Fibroblast of peridontal ligament (primary cell): ENCODE measurements at regions not wholly inside any gene's neighbourhood (a gene's known extent, or its start where the extent isn't known, plus 50 kb on each side); places are given as distances from the start of the nearest gene placed in this dataset.
"Not testable (repeated sequence)": the region's sequence is repeated elsewhere in the genome, so short reads cannot be mapped to it uniquely, and the experiment has no call there.

Source experiments
- DNase-seq: peaks from one replicate; pipeline ENCODE4 v3.0.0-alpha.2; 2010; ENCODE audit errors: extremely low read depth

DNA sequence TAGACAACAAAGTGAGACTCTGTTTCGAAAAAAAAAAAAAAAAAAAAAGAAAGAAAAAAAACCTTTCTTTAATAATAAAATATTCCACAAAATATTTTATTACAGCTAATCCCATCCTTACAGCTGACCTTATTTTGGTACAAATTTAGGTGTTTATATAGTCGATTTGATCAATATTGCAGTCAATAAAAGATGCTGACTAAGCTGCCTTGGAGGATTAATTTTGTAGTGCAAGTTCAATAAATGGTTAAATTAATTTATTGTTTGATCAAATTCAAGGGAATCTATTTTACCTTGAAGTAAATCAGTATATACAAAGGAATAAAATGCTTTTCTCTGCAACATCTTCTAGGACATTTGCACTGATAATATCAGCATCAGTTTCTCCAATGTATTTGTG, 1764.3 kb downstream of the NCAM2 start:
- no peak for DNase-seq

DNA sequence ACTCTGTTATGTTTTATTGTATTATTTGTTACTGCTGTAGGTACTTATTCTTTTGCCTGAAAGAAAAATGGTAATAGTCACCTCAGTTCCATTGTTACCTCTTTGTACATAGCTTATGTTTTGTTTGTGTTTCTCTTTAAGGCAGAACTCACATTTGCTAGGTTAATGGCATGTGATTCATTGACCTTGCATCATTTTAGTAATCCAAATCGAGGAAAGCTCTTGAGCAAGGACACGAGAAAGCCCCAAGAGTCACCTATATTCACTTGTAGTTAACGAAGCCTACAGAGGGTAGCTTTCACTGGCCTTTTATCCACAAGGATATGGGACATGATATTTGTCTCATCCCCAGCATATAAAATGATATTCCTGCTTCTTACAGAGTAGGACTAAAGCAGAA, 1765.2 kb downstream of the NCAM2 start:
- DNase-seq = no peak

DNA sequence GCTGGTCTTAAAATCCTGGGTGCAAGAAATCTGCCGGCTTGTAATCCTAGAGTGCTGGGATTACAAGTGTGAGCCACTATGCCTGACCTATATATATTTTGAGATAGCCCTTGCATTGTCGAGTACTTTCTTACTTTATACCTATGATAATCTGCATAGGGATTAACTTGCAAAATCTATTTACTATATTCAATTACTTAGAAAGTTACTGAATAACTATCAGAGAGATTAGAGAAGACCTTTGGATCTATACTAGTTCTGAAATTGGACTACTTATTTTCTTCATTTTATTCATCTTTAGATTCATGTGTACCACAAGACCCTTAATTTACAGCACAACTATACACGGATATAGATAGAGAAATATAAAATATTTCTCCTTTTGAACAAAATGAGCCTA, 1766.0 kb downstream of the NCAM2 start:
- no peak for DNase-seq

DNA sequence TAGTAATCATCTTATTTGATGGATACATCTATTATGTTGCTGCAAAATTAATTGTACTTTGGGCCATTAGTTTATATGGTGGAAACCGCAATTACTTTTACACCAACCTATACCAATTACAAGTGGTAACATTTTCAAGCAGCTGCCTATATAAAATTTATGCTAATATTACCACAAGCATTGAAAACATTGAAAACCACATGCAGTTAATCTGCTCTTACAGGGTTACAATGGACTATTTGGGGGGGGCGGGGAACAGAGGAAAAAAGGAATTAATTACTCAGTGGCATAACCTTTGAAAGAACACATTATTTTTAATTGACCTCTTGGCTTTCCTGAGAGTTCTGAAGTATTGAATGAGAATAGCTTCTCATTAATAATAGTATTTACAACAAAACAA, 1793.2 kb downstream of the NCAM2 start:
- DNase-seq = no peak

DNA sequence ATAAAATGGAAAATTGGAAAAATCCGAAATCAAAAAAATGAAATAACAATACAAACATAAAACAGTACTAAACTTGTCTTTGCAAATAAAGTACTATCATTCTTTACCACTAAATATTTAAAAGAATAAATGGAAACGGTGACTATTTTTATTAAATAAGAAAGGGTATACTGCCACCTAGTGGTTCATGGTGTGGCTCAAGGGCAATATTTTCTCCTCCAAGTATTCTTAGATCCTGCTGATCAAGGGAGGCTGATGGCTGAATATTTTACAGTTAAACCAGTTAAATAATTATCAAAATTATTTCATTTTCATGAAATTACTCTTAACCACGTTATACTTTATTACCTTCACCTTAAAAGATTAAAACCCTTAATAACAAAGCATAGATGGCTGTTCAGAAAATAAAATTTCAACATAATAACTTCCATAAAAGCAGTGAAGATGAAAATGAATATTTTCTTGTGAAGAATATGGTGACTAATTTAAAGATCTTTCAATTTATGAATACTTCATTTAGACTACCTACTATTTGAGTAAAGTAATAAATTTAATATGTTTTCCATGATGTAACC, 1793.9 kb downstream of the NCAM2 start:
- peak; percentile 66 for DNase-seq

DNA sequence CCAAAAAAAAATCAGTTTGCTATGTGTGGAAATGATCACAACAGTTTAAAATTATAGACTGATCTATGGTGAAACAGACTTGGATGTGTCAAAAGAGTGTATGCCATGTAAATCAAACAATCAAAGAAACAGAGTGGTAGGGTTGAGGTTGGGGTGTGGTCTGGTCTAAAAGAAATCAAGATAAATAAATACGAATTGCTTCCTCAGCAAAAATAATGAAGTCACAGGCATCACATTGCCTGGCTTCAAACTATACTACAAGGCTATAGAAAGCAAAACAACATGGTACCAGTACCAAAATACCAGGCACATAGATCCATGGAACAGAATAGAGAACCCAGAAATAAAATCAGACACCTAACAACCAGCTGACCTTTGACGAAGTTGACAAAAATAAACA, 1796.9 kb downstream of the NCAM2 start:
- no peak for DNase-seq

DNA sequence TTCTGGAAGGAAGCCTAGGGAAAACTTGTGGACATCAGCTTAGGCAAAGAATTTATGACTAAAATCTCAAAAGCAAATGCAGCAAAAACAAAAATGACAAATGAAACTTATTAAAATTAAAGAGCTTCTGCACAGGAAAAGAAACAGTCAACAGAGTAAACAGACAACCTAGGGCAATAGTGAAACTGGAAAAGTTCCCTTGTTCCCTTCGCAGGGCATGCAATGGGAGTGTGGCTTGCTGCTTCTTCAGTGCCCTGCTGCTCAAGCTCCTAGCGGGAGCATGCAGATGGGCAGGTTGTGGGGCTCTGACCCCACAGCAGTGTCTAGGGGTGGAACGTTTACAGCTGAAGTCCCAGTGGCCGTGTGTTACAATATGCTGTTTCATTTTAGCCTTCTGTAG, 1797.4 kb downstream of the NCAM2 start:
- no peak for DNase-seq

DNA sequence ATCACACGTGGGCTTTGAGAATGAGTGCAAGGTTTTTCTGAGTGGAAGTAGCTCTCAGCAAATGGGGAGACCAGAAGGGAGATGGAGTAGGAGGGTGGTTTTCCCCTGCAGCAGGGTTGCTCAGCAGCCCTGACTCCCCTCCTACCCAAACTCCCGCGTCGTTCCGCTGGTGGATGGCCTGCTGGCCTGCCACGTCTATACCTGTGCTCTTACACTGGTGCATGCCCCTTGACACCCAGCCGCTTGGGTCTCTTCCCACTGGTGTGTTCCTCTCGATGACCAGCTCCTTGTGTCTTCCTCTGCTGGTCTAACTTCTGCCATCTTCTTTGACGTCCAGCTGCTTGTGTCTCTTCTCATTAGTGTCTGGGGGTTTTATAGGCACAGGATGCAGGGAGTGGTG, 1797.9 kb downstream of the NCAM2 start:
- no peak for DNase-seq

DNA sequence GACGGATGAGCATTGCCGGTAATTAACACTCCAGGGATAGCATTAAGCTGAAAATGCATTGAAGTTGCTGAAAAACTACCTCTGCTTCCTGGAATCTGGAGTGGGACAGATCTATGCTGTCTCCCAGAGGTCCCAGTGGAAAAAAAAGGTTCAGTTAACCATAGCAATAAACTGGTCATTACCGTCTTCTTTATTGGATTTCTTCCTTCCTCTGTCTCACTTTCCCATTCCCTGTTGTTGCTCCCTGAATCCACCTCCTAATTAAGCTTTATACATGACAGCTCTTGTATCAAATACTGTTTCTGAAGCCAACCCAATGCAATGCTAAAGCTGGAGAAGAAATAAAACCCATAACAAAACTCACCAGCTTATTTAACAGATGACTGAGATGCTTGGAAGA, 1805.9 kb downstream of the NCAM2 start:
- no peak for DNase-seq

DNA sequence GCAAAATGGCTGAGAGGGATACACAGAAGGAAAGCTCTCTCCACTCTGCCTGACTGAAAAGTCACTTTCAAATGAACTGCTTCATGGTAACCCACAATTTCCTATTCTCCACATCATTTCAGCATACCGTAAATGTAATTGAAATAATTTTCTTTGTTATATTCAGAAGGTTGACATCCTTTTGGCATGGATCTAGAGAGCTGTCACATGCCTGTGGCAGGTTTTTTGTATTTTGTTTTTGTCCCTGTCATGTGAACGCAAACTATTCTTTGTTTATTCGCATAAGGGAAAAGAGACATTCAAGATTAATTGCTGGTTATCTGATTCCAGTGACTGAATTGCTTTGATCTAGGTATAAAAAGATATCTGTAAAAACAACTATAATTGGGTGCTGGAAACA, 1808.1 kb downstream of the NCAM2 start:
- DNase-seq = no peak

DNA sequence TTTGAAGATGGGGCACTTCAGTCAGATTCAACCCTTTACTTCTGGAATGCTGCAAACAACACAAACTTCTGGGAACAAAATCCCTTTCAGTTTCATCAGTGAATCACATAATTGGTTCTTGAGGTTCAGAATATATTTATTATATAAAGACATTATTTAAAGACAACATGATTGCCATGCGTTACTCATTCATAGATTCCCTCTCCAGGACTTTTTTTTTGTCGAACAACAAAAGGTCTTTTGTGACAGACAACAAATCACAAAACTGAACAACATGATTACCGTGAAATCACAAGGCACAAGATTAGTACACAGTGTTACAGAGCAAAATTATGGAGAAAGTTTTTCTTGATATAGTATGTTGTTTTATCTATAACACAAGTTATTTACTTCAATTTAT, 1815.0 kb downstream of the NCAM2 start:
- DNase-seq = no peak

DNA sequence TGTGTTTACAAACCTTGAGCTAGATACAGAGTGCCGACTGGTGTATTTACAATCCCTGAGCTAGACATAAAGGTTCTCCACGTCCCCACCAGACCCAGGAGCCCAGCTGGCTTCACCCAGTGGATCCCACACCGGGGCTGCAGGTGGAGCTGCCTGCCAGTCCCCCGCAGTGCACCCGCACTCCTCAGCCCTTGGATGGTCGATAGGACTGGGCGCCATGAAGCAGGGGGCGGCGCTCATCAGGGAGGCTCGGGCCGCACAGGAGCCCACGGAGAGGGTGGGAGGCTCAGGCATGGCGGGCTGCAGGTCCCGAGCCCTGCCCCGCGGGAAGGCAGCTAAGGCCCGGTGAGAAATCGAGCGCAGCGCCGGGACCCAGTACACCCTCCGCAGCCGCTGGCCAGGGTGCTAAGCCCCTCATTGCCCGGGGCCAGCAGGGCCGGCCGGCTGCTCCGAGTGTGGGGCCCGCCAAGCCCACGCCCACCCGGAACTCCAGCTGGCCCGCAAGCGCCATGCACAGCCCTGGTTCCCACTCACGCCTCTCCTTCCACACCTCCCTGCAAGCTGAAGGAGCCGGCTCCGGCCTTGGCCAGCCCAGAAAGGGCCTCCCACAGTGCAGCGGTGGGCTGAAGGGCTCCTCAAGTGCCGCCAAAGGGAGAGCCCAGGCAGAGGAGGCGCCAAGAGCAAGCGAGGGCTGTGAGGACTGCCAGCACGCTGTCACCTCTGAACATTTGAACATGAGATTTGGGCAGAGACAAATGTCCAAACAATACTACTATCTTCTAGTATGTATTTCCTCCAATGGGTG, 1820.7 kb downstream of the NCAM2 start:
- not testable (repeated sequence) for DNase-seq

DNA sequence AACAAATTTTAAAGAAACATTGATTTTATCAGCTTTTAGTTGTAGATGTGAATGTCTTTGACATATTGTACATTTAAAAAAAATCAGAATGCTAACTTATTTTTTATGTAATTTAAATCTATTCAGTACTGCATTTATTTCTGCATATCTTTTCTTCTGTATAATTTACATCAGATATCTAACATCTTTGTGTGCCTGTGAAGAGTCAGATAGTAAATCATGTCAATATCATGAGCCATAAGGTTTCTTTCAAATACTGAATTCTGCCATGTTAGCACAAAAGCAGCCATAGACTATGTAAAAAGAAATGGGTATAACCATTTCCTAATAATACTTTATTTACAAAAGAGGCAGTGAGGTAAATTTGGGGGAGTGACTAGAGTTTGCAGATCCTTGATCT, 1829.2 kb downstream of the NCAM2 start:
- no peak for DNase-seq

DNA sequence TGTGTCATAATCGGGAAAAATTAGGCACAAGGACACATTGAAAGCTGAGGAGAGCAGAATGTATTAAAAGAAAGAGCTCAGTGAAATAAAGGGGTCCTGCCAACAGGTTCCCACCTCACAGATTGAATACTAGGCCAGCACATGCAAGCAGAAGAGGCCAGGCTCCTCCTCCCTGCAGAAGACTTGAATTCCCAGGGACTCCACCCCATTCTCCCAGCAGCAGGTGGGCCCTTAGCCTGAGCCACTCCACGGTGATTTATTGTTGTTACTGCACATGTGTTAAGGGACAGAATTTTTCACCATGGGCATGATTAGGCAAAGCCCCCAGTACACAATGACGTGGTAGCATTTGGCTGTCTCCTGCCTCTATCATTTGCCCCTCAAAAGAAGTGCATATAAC, 1844.7 kb downstream of the NCAM2 start:
- DNase-seq = no peak

DNA sequence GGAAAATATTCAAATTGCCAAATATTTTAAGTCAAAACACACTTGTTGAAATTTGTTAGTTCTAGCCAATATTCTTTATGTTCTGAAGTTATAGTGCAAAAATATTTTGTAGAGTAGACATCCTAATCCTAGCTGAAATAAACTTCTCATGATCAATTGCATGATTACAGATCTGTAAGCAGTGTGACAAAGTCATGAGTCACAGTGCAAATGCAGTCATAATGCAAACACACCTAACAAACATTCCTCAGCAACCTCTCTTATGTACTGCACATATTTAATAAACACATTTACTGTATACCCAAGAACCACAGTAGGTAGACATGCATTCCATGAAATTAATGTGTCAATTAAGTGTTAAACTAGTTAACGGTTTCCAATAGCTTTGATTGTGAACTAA, 1857.4 kb downstream of the NCAM2 start:
- DNase-seq = no peak

DNA sequence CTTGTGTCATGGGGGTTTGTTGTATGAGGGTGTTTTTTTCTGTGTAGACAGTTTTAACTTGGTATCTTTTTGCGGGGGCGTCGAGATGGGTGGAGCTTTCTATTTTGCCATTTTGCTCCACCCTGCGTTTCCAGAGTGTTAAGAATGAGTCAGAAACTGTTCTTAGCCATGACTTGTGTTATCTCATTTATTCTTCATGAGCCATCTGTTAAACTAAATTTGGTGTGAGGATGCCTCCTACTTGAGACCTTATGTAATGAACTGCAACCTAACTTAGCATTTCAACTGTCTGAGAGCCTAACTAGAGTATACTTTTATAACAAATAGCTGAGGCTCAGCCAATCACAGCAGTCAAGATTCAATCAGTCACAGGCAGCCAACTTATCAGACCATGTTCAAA, 1873.5 kb downstream of the NCAM2 start:
- DNase-seq = no peak

DNA sequence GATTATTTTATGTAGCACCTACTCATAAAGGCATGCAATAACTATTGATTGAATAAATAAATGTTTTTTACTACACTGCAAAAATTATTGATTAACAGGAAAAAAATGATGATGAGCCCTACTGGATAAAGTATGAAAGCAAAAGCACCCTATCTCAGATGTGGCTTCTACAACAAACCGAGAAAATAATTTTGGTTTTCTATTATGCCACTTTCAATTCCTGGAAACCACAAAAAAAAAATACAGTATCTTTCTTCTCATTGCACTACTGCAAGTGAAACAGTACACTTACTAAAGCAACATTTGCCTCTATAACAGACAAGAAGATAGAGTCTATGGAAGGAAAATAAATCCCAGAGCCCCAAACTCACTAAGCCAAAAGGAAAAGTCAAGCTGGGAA, 1882.4 kb downstream of the NCAM2 start:
- no peak for DNase-seq

DNA sequence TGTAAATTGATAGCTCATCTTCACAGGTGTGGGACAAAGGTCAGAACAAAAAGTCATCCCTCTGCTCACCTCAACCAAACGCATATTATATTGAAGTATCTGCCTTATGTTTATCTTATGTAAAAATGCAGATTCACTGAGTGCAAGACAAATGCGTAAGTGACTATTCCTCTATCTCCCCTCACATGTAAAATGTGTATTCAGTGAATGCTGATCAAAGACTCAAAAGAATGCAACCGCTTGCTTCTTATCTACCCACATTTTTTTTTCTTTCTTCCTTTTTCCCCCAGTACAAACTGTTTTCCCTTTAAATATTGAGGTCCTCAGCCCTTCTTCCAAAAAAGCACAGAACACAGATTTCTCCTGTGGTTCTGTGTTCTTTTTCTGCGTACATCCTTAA, 1882.9 kb downstream of the NCAM2 start:
- no peak for DNase-seq

DNA sequence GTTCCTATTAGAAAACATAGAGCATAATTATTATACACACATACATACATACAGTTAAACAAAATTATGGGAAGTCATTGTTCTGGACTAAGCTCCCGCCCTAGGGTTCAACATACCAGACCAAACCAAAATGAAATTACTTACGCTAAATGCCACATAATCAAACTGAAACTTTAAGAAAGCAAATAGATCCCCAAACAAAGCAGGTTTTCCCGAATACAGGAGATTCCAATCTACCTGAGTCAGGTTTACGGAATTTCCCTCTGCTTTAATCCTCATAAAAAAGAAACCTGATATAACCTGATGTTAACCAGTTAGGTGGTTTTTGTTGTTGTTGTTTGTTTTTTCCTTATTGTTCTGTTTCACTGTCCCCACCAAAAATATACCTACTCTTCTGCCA, 1886.9 kb downstream of the NCAM2 start:
- DNase-seq = no peak

DNA sequence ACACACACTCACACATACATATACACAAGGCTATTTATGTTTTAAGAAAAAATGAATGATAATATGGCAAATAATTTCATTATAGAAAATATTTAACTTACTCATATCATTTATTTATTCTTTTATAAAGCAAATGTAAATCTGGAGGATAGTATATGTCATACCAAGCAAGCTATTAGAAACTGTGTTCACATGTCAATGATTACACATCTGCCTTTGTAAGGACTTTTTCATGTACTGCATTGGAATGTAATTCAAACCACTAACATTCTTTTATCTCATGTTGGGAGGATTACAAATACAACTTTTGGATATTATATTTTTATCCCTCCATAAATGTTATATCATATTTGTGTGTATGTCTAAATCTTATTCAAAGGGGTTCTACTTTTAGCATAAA, 1887.4 kb downstream of the NCAM2 start:
- DNase-seq = no peak

DNA sequence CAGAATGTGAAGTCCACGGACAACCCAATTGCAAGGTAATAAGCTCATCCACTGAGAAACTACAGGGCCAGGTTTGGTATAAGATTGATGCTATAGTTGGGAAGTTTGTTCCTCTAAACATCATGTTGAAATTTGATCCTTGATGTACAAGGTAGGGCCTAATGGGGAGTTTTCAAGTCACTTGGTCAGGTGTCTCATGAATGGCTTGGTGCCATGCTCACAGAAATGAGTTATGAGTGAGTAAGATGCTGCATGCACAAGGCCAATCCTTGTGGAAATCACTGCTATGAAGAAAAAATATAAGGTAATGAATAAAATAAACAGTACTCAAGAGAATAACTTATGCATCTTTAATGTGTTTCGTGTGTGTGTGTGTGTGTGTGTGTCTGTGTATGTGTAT, 1891.2 kb downstream of the NCAM2 start:
- no peak for DNase-seq

DNA sequence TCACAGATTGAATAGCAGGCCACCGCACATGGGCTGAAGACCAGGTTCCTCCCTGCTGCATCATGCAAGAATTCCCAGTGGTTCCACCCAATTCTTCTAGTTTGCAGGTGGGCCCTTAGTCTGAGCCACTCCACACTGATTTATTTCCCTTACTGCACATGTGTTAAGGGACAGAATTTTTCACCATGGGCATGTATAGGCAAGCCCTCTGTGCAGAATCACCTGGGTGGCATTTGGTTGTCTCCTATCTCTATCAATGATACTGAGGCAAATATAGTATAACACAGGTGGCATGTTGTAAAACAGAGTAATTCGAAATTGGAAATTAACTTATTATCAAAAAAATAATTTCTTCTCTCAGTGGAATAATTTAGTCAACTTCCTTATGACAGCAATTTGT, 1892.4 kb downstream of the NCAM2 start:
- DNase-seq = no peak

DNA sequence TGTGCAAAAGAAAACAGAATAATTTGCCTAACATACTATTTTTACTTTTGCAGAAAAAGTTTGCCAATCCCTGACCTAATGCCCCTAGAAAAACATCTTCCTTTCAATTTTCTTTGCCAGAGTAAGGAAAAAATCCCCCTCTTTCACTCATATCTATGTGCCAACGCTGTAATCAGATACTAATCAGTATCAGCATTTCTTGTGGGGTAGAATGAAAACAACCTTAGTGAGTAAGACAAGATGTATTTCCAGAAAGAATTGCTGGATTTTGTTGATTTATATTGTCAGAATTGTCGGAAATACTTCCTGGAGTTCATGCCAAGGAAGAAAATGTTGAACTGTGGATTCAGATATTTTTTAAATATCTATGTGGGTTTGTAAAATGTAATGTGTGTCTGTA, 1893.8 kb downstream of the NCAM2 start:
- DNase-seq = no peak

DNA sequence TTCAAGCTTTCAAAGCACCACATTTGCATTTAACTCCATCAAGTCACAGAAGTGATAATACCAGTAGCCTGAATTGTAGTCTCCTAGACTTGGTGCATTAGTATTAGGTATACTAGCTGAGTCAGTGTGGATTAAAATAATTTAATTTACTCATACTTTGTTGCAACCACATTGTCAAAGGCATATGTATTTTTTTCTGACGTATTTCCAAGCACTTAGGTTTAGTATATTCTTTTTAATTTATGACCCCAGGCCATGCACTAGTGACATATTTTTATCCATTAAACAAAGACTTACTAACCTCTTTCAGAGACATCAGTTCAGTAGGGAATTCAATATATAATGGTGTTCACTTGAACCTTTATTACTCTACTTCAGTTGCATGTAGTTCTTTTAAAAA, 1894.5 kb downstream of the NCAM2 start:
- no peak for DNase-seq
